ENCODE measurements at regions not wholly inside any gene's neighbourhood (a gene's known extent, or its start where the extent isn't known, plus 50 kb on each side); places are given as distances from the start of the nearest gene placed in this dataset.

DNA sequence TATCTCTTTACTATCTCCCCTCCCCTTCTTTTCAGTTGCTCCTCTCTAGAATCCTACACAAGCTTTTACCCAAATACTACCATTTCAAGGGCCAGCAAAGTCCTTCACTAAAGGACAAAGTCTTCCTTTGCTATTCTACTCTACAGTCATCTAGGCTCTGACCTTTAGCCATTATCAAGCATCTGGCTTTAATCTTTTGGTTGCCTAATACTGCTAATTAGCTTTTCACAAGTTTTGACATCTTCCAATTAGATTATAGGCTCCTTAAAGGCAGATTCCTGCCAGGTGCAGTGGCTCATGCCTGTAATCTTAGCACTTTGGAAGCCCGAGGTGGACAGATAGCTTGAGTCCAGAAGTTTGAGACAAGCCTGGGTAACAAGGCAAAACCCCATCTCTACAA, 194.4 kb downstream of the SH3BP4 start:
- ChIA-PET CTCF (no interaction called here), POLR2A (no interaction called here)
- no TSS peak for BruUV-seq (replicated peaks)
- in situ Hi-C loops (cut with HindIII; ENCODE audit: low pct_unique_long_range_greater_than_20kb, low sequenced_read_pairs) = no loop called here
- no peak overlapping the region for H3K27ac ChIP-seq (ENCODE audit: low read length)
- H3K9me3 ChIP-seq (ENCODE audit: control insufficient read depth, insufficient read depth, low read depth, low read length) = no peaks in the 10 kb centered on the region
- no peak overlapping the region for H3K4me3 ChIP-seq (ENCODE audit: low read depth in 2 of 2, low read length in 2 of 2)
- H3K27me3 ChIP-seq (ENCODE audit: control insufficient read depth, insufficient read depth, low read length) = peaks cover 13% of the 10 kb centered on the region; the same call in 1 of the 2 replicates
- TF ChIP-seq POLR2AphosphoS5 (IDR thresholded peaks at IDR 0.05; ENCODE audit: low read depth, low read length) (no peak), TCF7L2 (IDR thresholded peaks at IDR 0.05; ENCODE audit: low read depth, low read length) (no peak), SIN3A (IDR thresholded peaks at IDR 0.05; ENCODE audit: borderline replicate concordance, insufficient read depth, low read depth, low read length) (no peak)
- TF ChIP-seq, protein P1, sequence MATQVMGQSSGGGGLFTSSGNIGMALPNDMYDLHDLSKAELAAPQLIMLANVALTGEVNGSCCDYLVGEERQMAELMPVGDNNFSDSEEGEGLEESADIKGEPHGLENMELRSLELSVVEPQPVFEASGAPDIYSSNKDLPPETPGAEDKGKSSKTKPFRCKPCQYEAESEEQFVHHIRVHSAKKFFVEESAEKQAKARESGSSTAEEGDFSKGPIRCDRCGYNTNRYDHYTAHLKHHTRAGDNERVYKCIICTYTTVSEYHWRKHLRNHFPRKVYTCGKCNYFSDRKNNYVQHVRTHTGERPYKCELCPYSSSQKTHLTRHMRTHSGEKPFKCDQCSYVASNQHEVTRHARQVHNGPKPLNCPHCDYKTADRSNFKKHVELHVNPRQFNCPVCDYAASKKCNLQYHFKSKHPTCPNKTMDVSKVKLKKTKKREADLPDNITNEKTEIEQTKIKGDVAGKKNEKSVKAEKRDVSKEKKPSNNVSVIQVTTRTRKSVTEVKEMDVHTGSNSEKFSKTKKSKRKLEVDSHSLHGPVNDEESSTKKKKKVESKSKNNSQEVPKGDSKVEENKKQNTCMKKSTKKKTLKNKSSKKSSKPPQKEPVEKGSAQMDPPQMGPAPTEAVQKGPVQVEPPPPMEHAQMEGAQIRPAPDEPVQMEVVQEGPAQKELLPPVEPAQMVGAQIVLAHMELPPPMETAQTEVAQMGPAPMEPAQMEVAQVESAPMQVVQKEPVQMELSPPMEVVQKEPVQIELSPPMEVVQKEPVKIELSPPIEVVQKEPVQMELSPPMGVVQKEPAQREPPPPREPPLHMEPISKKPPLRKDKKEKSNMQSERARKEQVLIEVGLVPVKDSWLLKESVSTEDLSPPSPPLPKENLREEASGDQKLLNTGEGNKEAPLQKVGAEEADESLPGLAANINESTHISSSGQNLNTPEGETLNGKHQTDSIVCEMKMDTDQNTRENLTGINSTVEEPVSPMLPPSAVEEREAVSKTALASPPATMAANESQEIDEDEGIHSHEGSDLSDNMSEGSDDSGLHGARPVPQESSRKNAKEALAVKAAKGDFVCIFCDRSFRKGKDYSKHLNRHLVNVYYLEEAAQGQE (IDR thresholded peaks at IDR 0.05; ENCODE audit: insufficient read depth in 1 of 2, low read depth in 2 of 2, low read length in 1 of 2) = no peak
- TF ChIP-seq, protein P2, sequence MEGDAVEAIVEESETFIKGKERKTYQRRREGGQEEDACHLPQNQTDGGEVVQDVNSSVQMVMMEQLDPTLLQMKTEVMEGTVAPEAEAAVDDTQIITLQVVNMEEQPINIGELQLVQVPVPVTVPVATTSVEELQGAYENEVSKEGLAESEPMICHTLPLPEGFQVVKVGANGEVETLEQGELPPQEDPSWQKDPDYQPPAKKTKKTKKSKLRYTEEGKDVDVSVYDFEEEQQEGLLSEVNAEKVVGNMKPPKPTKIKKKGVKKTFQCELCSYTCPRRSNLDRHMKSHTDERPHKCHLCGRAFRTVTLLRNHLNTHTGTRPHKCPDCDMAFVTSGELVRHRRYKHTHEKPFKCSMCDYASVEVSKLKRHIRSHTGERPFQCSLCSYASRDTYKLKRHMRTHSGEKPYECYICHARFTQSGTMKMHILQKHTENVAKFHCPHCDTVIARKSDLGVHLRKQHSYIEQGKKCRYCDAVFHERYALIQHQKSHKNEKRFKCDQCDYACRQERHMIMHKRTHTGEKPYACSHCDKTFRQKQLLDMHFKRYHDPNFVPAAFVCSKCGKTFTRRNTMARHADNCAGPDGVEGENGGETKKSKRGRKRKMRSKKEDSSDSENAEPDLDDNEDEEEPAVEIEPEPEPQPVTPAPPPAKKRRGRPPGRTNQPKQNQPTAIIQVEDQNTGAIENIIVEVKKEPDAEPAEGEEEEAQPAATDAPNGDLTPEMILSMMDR (IDR thresholded peaks at IDR 0.05) = no peak
- DNase-seq (ENCODE audit: low read depth, low spot score) (no peak), ATAC-seq (no peak)
- intact Hi-C loops (cut with micrococcal nuclease; ENCODE audit: unreplicated experiment) = no loop called here
- no peaks in the 10 kb centered on the region for H3K36me3 ChIP-seq (ENCODE audit: control insufficient read depth, insufficient read depth, low read length)
- no peaks in the 10 kb centered on the region for H3K4me1 ChIP-seq (ENCODE audit: control insufficient read depth, insufficient read depth, low read length)

DNA sequence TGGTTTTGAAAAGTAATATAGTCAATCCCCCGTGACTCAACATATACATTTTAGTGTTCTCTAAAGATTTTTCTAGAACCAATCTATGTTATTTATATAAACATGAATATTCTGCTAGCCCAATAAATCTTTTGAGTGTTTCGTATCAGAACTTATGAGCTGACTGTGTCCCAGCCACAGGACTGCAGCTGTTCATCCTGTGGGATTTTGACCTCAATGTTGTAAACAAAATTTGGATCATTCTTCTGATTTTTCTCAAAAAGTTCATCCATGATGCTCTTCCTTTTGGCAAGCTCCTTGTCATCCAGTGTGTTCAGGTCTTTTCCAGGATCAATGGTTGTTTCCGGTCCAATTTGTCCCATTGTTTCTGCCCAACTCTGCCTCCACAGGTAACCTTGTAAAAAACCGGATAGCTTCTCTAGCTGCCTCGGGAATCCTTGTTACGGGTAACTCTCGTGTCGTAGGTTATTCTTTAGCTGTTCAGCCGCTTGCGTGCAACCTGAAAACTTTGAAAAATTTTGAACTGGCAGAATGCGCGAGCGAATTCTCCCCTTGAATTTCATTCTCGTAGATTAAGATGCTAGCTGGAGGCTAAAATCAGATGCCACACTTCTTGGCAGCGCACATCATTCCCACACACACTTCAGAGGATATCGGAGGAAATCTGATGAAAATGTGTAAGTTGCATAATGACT, 195.2 kb downstream of the SH3BP4 start:
- no peaks in the 10 kb centered on the region for H3K4me1 ChIP-seq (ENCODE audit: control insufficient read depth, insufficient read depth, low read length)
- ChIA-PET POLR2A (no interaction called here), CTCF (no interaction called here)
- in situ Hi-C loops (cut with HindIII; ENCODE audit: low pct_unique_long_range_greater_than_20kb, low sequenced_read_pairs) (no loop called here), intact Hi-C loops (cut with micrococcal nuclease; ENCODE audit: unreplicated experiment) (no loop called here)
- no peak for DNase-seq (ENCODE audit: low read depth, low spot score)
- TF ChIP-seq TCF7L2 (IDR thresholded peaks at IDR 0.05; ENCODE audit: low read depth, low read length) (no peak), POLR2AphosphoS5 (IDR thresholded peaks at IDR 0.05; ENCODE audit: low read depth, low read length) (no peak), SIN3A (IDR thresholded peaks at IDR 0.05; ENCODE audit: borderline replicate concordance, insufficient read depth, low read depth, low read length) (no peak)
- TF ChIP-seq, protein P1 (IDR thresholded peaks at IDR 0.05; ENCODE audit: insufficient read depth in 1 of 2, low read depth in 2 of 2, low read length in 1 of 2) = no peak
- TF ChIP-seq, protein P2 (IDR thresholded peaks at IDR 0.05) = no peak
- BruUV-seq (replicated peaks) = no TSS peak
- peaks cover 13% of the 10 kb centered on the region; the same call in 1 of the 2 replicates for H3K27me3 ChIP-seq (ENCODE audit: control insufficient read depth, insufficient read depth, low read length)
- no peak overlapping the region for H3K4me3 ChIP-seq (ENCODE audit: low read depth in 2 of 2, low read length in 2 of 2)
- H3K36me3 ChIP-seq (ENCODE audit: control insufficient read depth, insufficient read depth, low read length) = no peaks in the 10 kb centered on the region
- H3K27ac ChIP-seq (ENCODE audit: low read length) = no peak overlapping the region
- ATAC-seq = no peak
- H3K9me3 ChIP-seq (ENCODE audit: control insufficient read depth, insufficient read depth, low read depth, low read length) = no peaks in the 10 kb centered on the region
